IMR-90 (cell line): ENCODE measurements at regions not wholly inside any gene's neighbourhood (a gene's known extent, or its start where the extent isn't known, plus 50 kb on each side); places are given as distances from the start of the nearest gene placed in this dataset.

ENCODE experiments used
- ATAC-seq: fragments of 200-7000 bp; cut with Tn5 transposase; 2 replicates; pipeline ENCODE4 v1.9.1; 2020; ENCODE audit warnings: low read depth, mild to moderate bottlenecking, moderate library complexity
- BruUV-seq: library from RNA; stranded (reverse); fragments of 400-500 nt; replicated peaks from 2 replicates; lab custom pipeline; 2021; lab: Mats Ljungman, UMichigan
- CTCF ChIA-PET: fragments of 300-600 bp; formaldehyde crosslinking; extraction: SDS; loops from one replicate; lab custom pipeline; 2021; ENCODE audit warnings: antibody characterized with exemption; lab: Yijun Ruan, JAX
- POLR2A ChIA-PET: fragments of 300-600 bp; sonication (Branson Sonifier 250); formaldehyde crosslinking; loops from one replicate; lab custom pipeline; 2022; ENCODE audit warnings: antibody characterized with exemption; ENCODE audit not compliant: unreplicated experiment; lab: Charles Lee
- DNase-seq: peaks from one replicate; pipeline ENCODE4 v3.0.0; 2013
- H2AFZ ChIP-seq: replicated peaks from 2 replicates; pipeline ENCODE3; 2013; ENCODE audit warnings: low read length, mild to moderate bottlenecking; ENCODE audit not compliant: poor library complexity
- H2AK5ac ChIP-seq: 2 replicates; pipeline ENCODE4 v1.6.1; 2013; ENCODE audit warnings: low read depth, low read length, inconsistent platforms
- H2AK9ac ChIP-seq: replicated peaks from 2 replicates; pipeline ENCODE3; 2013; ENCODE audit warnings: mild to moderate bottlenecking, low read depth, low read length, moderate library complexity; ENCODE audit not compliant: poor library complexity
- H2BK120ac ChIP-seq: 2 replicates; pipeline ENCODE4 v1.6.1; 2013; ENCODE audit warnings: low read depth, low read length, inconsistent platforms
- H2BK15ac ChIP-seq: 3 replicates; pipeline ENCODE4 v1.6.1; 2013; ENCODE audit warnings: low read depth, low read length, inconsistent platforms
- H2BK20ac ChIP-seq: 2 replicates; pipeline ENCODE4 v1.6.1; 2013; ENCODE audit warnings: low read depth, mild to moderate bottlenecking, inconsistent platforms, low read length, moderate library complexity
- H2BK5ac ChIP-seq: 2 replicates; pipeline ENCODE4 v1.6.1; 2013; ENCODE audit warnings: mild to moderate bottlenecking, low read depth, low read length, inconsistent platforms; ENCODE audit not compliant: poor library complexity, severe bottlenecking
- H3K14ac ChIP-seq: replicated peaks from 2 replicates; pipeline ENCODE4 v1.6.1; 2013; ENCODE audit warnings: low read depth, low read length, inconsistent platforms
- H3K18ac ChIP-seq: 2 replicates; pipeline ENCODE4 v1.6.1; 2013; ENCODE audit warnings: low read depth, low read length, control low read depth
- H3K23ac ChIP-seq: 2 replicates; pipeline ENCODE4 v1.6.1; 2013; ENCODE audit warnings: low read depth, low read length, inconsistent platforms
- H3K27ac ChIP-seq: 2 replicates; pipeline ENCODE4 v1.5.1; 2013; ENCODE audit warnings: mild to moderate bottlenecking, control low read depth, low read length; ENCODE audit not compliant: insufficient read depth
- H3K27me3 ChIP-seq: 2 replicates; pipeline ENCODE4 v1.6.1; 2013; ENCODE audit warnings: low read length; ENCODE audit not compliant: control insufficient read depth, insufficient read depth
- H3K36me3 ChIP-seq: 2 replicates; pipeline ENCODE4 v1.6.1; 2013; ENCODE audit warnings: low read length, mixed read lengths; ENCODE audit not compliant: control insufficient read depth, insufficient read depth
- H3K4ac ChIP-seq: 2 replicates; pipeline ENCODE4 v1.6.1; 2013; ENCODE audit warnings: low read depth, low read length, inconsistent platforms
- H3K4me1 ChIP-seq: 2 replicates; pipeline ENCODE4 v1.6.1; 2013; ENCODE audit warnings: low read length, mixed read lengths; ENCODE audit not compliant: control insufficient read depth, insufficient read depth
- H3K4me2 ChIP-seq: 2 replicates; pipeline ENCODE4 v1.6.1; 2013; ENCODE audit warnings: low read depth, mild to moderate bottlenecking, control low read depth, low read length, moderate library complexity
- H3K4me3 ChIP-seq: 2 replicates; pipeline ENCODE4 v1.5.1; 2013; ENCODE audit warnings: low read depth, mild to moderate bottlenecking, control low read depth, low read length, moderate library complexity; ENCODE audit not compliant: insufficient read depth
- H3K56ac ChIP-seq: 2 replicates; pipeline ENCODE4 v1.6.1; 2013; ENCODE audit warnings: low read length, inconsistent platforms; ENCODE audit not compliant: insufficient read depth; ENCODE audit errors: extremely low read depth
- H3K79me1 ChIP-seq, 2 experiments: 2 replicates each; pipeline ENCODE4 v1.6.1; 2013; ENCODE audit warnings: low read length in 2 of 2, inconsistent platforms in 1 of 2, low read depth in 1 of 2
- H3K9ac ChIP-seq: 2 replicates; pipeline ENCODE4 v1.6.1; 2013; ENCODE audit warnings: low read depth, low read length, control low read depth
- H3K9me1 ChIP-seq: 2 replicates; pipeline ENCODE4 v1.6.1; 2013; ENCODE audit warnings: low read length, inconsistent platforms; ENCODE audit not compliant: insufficient read depth
- H3K9me3 ChIP-seq: 2 replicates; pipeline ENCODE4 v1.6.1; 2013; ENCODE audit warnings: low read length; ENCODE audit not compliant: control insufficient read depth, insufficient read depth
- H4K20me1 ChIP-seq: 2 replicates; pipeline ENCODE4 v1.6.1; 2013; ENCODE audit warnings: low read length, inconsistent platforms; ENCODE audit not compliant: insufficient read depth
- H4K5ac ChIP-seq: 2 replicates; pipeline ENCODE4 v1.6.1; 2013; ENCODE audit warnings: mild to moderate bottlenecking, low read depth, low read length, control low read depth
- H4K8ac ChIP-seq, 2 experiments: 2 replicates each; pipeline ENCODE4 v1.6.1; 2013; ENCODE audit warnings: low read depth in 2 of 2, low read length in 2 of 2, control low read depth in 1 of 2, inconsistent platforms in 1 of 2
- H4K91ac ChIP-seq: 2 replicates; pipeline ENCODE4 v1.6.1; 2013; ENCODE audit warnings: low read depth, low read length, inconsistent platforms; ENCODE audit not compliant: insufficient read depth
- CHD1 ChIP-seq: IDR thresholded peaks from 2 replicates; pipeline ENCODE4 v1.6.1; 2012; ENCODE audit warnings: low read depth, low read length, improper control_type of control experiment
- FOS ChIP-seq: fragments of 150-350 bp; IDR thresholded peaks from 2 replicates; pipeline ENCODE4 v1.6.1; 2016; ENCODE audit warnings: low read depth, low read length
- MAFK ChIP-seq: IDR thresholded peaks from 2 replicates; pipeline ENCODE4 v1.6.1; 2012; ENCODE audit warnings: low read depth, low read length, improper control_type of control experiment
- NFE2L2 ChIP-seq: fragments of 150-350 bp; IDR thresholded peaks from 2 replicates; pipeline ENCODE4 v1.6.1; 2016; ENCODE audit warnings: low read depth, mild to moderate bottlenecking, low read length
- RCOR1 ChIP-seq: IDR thresholded peaks from 2 replicates; pipeline ENCODE4 v1.6.1; 2012; ENCODE audit warnings: mild to moderate bottlenecking, low read length, improper control_type of control experiment; ENCODE audit not compliant: insufficient replicate concordance
- RFX5 ChIP-seq: IDR thresholded peaks from 2 replicates; pipeline ENCODE4 v1.8.0; 2012; ENCODE audit warnings: low read depth, mild to moderate bottlenecking, low read length, moderate library complexity
- WGBS, 2 experiments: methylation state at CpG; one replicate each; pipeline versions ENCODE4 v1.1.5 to v1.1.7; 2013; ENCODE audit warnings: missing lambda C conversion rate in 2 of 2; ENCODE audit not compliant: insufficient read length in 1 of 2; ENCODE audit errors: extremely low coverage in 2 of 2; 5-methylcytosine and 5-hydroxymethylcytosine counted together
- dilution Hi-C: fragments of 300-500 bp; cut with HindIII; formaldehyde crosslinking; loops from one replicate; pipeline ENCODE4 v1.14.3; 2018; ENCODE audit warnings: low sequenced_read_pairs; ENCODE audit not compliant: unreplicated experiment
- in situ Hi-C: fragments of 300-500 bp; cut with MboI; formaldehyde crosslinking; loops from 3 replicates; pipeline ENCODE4 v1.14.3; 2019; ENCODE audit warnings: low sequenced_read_pairs, inconsistent platforms, mixed read lengths
- intact Hi-C: fragments of 100-400 bp; cut with micrococcal nuclease; formaldehyde crosslinking; loops from 2 replicates; pipeline ENCODE4 v1.10.0; 2022
- TF ChIP-seq, protein P1 (sequence below): fragments of 150-350 bp; IDR thresholded peaks from 2 replicates; pipeline ENCODE4 v1.6.1; 2016; ENCODE audit warnings: low read depth, mild to moderate bottlenecking, low read length, moderate library complexity, borderline replicate concordance

DNA sequence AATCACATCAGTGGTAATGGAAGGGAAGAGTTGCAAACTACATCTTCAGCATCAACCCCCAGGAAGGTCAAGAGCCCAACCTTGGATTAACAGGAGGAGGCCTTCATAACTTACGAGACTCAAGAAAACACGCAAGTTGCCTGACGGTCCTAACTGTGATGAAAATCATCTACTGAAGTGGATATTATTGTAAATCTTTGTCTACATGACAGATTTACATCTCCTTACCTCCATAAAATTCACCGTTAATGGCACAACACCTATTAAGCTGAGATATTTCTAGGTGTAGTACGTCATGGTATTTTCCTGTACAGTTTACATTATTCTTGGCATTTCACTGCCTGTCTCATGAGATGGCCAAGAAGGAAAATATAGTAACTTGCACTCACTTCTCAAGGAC, 332.0 kb downstream of the NSUN3 start:
- no TSS peak for BruUV-seq
- dilution Hi-C loops (no loop called here), intact Hi-C loops (no loop called here), in situ Hi-C loops (no loop called here)
- no peak overlapping the region for H4K5ac ChIP-seq
- CTCF ChIA-PET, result no interaction called here
- H4K91ac ChIP-seq, result no peak overlapping the region
- H3K36me3 ChIP-seq, result no peaks in the 10 kb centered on the region
- no peak overlapping the region for H2BK120ac ChIP-seq
- H3K18ac ChIP-seq, result no peak overlapping the region
- H2AFZ ChIP-seq, result no peak overlapping the region
- no peak for ATAC-seq
- H4K20me1 ChIP-seq, result no peaks in the 10 kb centered on the region
- no peak for DNase-seq
- no peak overlapping the region for H2BK20ac ChIP-seq
- H3K56ac ChIP-seq, result no peak overlapping the region
- no peak overlapping the region for H2BK5ac ChIP-seq
- TF ChIP-seq CHD1, result no peak
- TF ChIP-seq RFX5, result no peak
- TF ChIP-seq NFE2L2, result no peak
- TF ChIP-seq FOS, result no peak
- TF ChIP-seq, protein P1, sequence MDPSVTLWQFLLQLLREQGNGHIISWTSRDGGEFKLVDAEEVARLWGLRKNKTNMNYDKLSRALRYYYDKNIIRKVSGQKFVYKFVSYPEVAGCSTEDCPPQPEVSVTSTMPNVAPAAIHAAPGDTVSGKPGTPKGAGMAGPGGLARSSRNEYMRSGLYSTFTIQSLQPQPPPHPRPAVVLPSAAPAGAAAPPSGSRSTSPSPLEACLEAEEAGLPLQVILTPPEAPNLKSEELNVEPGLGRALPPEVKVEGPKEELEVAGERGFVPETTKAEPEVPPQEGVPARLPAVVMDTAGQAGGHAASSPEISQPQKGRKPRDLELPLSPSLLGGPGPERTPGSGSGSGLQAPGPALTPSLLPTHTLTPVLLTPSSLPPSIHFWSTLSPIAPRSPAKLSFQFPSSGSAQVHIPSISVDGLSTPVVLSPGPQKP, result no peak
- no peak for TF ChIP-seq RCOR1
- no peak for TF ChIP-seq MAFK
- H3K9ac ChIP-seq, result no peak overlapping the region
- no peak overlapping the region for H3K14ac ChIP-seq
- H3K4ac ChIP-seq, result no peak overlapping the region
- no peak overlapping the region for H3K4me3 ChIP-seq
- POLR2A ChIA-PET, result no interaction called here
- H3K9me1 ChIP-seq, result no peaks in the 10 kb centered on the region
- H3K4me2 ChIP-seq, result no peak overlapping the region
- H3K79me1 ChIP-seq, result no peaks in the 10 kb centered on the region
- H2BK15ac ChIP-seq, result no peak overlapping the region
- no peaks in the 10 kb centered on the region for H3K9me3 ChIP-seq
- H4K8ac ChIP-seq, result no peak overlapping the region
- H3K23ac ChIP-seq, result no peak overlapping the region
- H2AK9ac ChIP-seq, result no peak overlapping the region
- no peak overlapping the region for H3K27ac ChIP-seq
- no peak overlapping the region for H2AK5ac ChIP-seq
- no peaks in the 10 kb centered on the region for H3K27me3 ChIP-seq
- WGBS, 2 experiments, result no CpG with 5 or more reads among the region's 5 CpGs
- H3K4me1 ChIP-seq, result no peaks in the 10 kb centered on the region
